ENCODE measurements at regions not wholly inside any gene's neighbourhood (a gene's known extent, or its start where the extent isn't known, plus 50 kb on each side); places are given as distances from the start of the nearest gene placed in this dataset.

DNA sequence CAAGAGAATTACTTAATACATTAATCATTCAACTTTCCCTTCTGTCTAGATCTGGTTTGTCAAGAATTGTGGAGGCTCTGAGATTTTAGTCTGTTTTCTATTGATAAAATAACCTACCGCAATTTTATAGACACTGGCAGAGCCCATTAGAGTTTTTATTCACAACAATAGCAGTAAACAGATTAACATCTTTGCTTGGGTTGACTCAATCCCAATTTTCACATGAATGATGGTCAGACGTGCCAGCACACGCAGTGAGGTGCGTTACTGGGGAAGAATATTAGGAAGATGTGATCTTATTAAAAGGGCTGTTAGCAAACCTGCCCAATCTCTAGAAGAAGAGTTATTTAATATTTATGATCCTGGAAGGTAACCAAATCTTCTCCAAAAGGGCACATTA, 736.6 kb downstream of the MRPL39 start (continued):
- TF ChIP-seq EZH2 (IDR thresholded peaks at IDR 0.05; ENCODE audit: low read depth, low read length, severe bottlenecking) (no peak), BCL11A (IDR thresholded peaks at IDR 0.05; ENCODE audit: low read depth in 2 of 2, low read length in 2 of 2) (no peak)
